GM20000 (cell line): ENCODE measurements at regions not wholly inside any gene's neighbourhood (a gene's known extent, or its start where the extent isn't known, plus 50 kb on each side); places are given as distances from the start of the nearest gene placed in this dataset.

ENCODE experiments used
- DNase-seq: peaks from one replicate; pipeline ENCODE4 v3.0.0; 2012; ENCODE audit warnings: low spot score
- CTCF ChIP-seq: IDR thresholded peaks from 2 replicates; pipeline ENCODE4 v1.5.1; 2012; ENCODE audit warnings: mild to moderate bottlenecking, control low read depth; ENCODE audit errors: extremely low read depth, missing control alignments

- DNase-seq = no peak
- no peak for TF ChIP-seq CTCF
These were observed 71.2 kb downstream of the CTAGE1 start for GRCh38 chr18:22346401-22346952.

- no peak for DNase-seq
- TF ChIP-seq CTCF = no peak
These were observed 72.0 kb downstream of the CTAGE1 start for GRCh38 chr18:22345718-22346117.

- DNase-seq = no peak
- no peak for TF ChIP-seq CTCF
These were observed 72.6 kb downstream of the CTAGE1 start for GRCh38 chr18:22344908-22345670.

- DNase-seq = no peak
- TF ChIP-seq CTCF = no peak
These were observed 73.3 kb downstream of the CTAGE1 start for GRCh38 chr18:22344445-22344844.

- no peak for DNase-seq
- TF ChIP-seq CTCF = no peak
These were observed 74.1 kb downstream of the CTAGE1 start for GRCh38 chr18:22343613-22344012.

GRCh38 chr18:22342625-22343024 is 75.1 kb downstream of the CTAGE1 start:
- no peak for DNase-seq
- no peak for TF ChIP-seq CTCF

GRCh38 chr18:22340331-22340730 is 77.4 kb downstream of the CTAGE1 start:
- DNase-seq = no peak
- TF ChIP-seq CTCF = no peak
